GM19025 (cell line): ENCODE measurements at regions not wholly inside any gene's neighbourhood (a gene's known extent, or its start where the extent isn't known, plus 50 kb on each side); places are given as distances from the start of the nearest gene placed in this dataset.
"Not testable (repeated sequence)": the region's sequence is repeated elsewhere in the genome, so short reads cannot be mapped to it uniquely, and the experiment has no call there.

ENCODE experiments used
- ATAC-seq: cut with Tn5 transposase; IDR thresholded peaks from one replicate; pipeline ENCODE4 v1.9.1; 2021; ENCODE audit warnings: mild to moderate bottlenecking, low read depth, moderate library complexity; ENCODE audit not compliant: unreplicated experiment

GRCh38 chr7:86049910-86050309, 593.8 kb upstream of the GRM3 start:
- ATAC-seq, result no peak

DNA sequence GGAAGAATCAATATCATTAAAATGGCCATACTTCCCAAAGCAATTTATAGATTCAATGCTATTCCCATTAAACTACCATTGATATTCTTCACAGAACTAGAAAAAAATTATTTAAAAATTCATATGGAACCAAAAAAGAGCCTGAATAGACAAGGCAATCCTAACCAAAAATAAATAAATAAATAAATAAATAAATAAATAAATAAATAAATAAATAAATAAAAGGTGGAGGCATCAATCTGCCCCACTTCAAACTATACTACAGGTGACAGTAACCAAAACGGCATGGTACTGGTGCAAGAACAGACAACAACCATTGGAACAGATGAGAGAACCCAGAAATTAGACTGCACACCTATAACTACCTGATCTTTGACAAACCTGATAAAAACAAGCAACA, 598.5 kb upstream of the GRM3 start:
- ATAC-seq, result not testable (repeated sequence)

DNA sequence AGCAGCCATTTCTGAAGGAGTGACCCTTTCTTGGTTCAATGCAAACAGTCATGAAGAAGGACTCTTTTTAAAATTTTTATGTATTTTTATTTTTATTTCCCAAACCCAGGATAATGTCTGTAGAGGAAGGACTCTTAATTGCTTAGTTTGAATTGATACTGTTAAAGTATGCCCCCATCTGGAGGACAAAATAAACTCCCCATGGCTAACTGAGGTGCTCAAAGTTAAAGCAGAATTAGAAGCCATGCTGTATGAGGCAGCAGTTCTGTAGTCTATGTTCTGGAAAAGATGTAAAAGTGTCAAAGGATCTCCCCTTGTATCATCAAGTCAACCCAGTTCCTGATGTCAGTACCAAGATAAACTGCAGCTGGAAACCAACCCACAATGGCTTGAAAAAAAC, 617.9 kb upstream of the GRM3 start:
- no peak for ATAC-seq

- no peak for ATAC-seq
Observed at GRCh38 chr7:86013662-86014061, 630.0 kb upstream of the GRM3 start.

DNA sequence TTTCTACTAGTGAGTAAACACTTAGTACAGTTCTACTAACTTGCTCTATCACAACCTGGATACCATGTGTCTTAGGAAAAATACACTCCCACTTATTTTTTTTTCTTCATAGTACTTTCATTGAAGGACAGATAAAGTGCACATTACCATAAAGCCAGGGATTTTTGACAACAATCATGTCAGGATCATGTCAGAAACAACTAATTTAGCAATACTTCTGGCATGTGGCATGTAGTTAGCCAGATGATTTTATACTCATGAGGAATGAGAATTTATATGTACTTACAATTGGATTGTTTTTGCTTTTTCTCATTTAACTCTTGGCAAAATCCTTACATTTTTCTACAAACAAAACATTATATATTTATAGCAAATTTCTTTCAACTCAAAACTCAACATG, 630.7 kb upstream of the GRM3 start:
- no peak for ATAC-seq

GRCh38 chr7:86008898-86009297, 634.8 kb upstream of the GRM3 start:
- ATAC-seq, result no peak

- no peak for ATAC-seq
Observed at GRCh38 chr7:86006909-86007308, 636.8 kb upstream of the GRM3 start.

DNA sequence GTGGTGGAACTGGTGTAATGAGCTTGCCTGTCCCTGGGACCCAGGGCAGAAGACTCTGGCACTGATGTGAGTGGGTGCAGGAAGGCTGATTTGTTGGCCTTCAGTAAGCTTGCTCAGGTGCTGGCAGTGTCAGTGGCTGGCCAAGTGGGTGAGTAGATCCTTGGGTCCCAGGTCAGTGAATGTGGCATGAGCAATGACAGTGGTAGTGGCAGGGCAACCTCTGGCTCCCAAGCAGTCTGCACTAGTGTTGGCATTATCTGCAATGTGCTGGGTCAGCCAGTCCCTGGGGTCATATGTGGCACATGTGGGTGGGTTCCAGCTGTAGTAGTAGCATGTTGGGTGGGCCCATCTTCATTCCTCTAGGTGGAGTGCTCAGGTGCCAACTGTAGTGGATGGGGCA, 640.9 kb upstream of the GRM3 start:
- ATAC-seq, result no peak

GRCh38 chr7:85997515-85997914, 646.2 kb upstream of the GRM3 start:
- ATAC-seq, result no peak

GRCh38 chr7:85995101-85995500, 648.6 kb upstream of the GRM3 start:
- no peak for ATAC-seq

DNA sequence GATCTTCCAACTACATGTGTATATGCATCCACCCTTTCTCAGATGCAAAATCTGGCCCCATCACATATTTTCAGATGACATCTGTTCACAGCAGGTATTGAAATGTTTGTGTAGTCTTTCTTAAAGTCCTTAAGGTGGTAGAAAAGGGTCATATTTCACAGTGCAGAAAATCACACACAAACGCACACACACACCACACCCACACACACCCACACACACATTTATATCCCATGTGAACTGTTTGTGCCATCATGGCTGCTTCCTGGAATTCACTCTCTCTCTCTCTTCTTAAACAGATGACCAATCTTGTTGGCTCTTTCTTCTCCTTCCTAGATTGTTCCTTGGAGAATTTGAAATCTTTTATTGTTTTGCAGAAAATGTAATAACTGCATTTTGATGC, 663.0 kb upstream of the GRM3 start:
- ATAC-seq, result no peak

GRCh38 chr7:85974176-85974575, 669.5 kb upstream of the GRM3 start:
- no peak for ATAC-seq

DNA sequence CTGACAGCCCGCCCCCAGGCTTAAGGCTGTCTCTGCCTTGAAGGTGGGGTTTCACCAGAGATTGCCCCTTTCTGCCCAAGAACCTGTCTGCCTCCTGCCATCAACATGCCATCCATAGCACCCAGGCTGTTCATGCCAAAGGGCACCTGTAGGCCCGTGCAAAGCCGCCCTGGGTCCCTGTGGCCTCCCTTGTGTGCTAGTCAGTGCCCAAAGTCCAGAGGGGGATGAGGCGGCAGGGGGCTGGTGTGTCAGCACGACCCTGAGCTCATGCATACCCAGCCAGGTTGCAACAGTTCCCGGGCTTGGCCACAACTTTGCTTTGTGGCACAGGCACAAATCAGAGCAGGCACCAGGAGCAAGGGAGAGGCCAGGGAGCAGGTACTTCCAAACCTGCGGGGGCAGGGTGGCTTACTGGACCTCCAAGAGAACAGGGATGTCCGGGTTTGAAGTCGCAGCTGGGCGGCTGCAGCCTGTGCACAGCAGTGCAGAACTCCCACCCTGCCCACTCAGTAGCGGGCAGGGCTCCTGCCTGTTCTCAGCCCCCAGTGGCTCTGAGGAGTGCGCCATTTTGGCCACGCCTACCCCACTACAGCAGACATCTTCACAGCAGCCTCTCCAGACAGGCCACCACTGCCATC, 671.1 kb upstream of the GRM3 start:
- ATAC-seq, result no peak

GRCh38 chr7:85954961-85955360, 688.7 kb upstream of the GRM3 start:
- no peak for ATAC-seq

DNA sequence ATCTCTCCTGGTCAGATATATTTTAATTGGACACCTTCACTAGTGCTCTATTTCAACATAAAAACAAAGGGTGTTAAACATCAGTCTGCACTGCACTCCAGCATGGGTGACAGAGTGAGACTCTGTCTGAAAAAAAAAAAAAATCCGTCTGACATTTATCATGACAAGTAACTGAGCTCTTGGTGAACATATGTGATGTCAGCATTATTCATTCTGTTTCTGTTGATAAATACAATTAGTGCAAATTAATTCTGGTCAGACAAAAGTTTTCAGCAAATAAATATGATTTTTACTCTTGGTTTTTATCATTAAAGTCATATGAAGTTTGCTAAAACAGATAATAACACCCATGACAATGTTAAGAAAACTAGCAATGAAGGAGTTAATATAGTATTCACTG, 692.8 kb upstream of the GRM3 start:
- no peak for ATAC-seq

- no peak for ATAC-seq
Observed at GRCh38 chr7:85950418-85950817, 693.3 kb upstream of the GRM3 start.

DNA sequence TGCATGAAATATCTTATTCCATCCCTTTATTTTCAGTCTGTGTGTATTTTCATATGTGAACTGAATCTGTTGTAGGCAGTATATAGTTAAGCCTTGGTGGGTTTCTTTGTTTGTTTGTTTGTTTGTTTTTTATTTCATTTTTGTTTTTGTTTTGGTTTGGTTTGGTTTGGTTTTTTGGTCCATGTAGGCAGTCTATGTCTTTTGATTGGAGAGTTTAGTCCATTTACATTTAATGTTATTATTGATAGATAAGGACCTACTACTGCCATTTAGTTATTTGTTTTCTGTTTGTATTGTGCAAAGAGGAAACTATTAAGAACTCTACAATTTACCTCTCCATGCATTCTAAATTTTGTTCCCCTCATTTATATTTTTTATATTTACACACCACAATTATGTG, 695.9 kb upstream of the GRM3 start:
- ATAC-seq, result no peak

DNA sequence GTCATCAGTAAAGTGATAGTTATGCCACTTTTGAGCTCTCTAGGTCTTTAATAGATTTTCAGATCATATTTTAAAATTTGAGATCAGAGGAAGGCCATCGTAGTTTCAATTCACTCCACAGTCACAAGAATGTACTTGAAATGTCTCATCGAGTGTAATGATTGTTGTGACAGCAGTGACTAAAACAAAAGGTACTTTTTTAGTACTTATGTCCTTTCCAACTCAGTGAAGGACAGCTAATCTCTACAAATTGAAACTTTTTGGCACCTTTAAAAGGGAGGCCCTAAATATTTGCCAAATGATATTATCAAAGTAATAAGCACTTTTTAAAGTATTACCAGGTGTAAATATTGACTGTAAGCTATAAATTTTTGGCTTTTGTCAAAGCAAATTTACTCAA, 702.9 kb upstream of the GRM3 start:
- ATAC-seq, result no peak

GRCh38 chr7:85931919-85932318, 711.8 kb upstream of the GRM3 start:
- ATAC-seq, result no peak

DNA sequence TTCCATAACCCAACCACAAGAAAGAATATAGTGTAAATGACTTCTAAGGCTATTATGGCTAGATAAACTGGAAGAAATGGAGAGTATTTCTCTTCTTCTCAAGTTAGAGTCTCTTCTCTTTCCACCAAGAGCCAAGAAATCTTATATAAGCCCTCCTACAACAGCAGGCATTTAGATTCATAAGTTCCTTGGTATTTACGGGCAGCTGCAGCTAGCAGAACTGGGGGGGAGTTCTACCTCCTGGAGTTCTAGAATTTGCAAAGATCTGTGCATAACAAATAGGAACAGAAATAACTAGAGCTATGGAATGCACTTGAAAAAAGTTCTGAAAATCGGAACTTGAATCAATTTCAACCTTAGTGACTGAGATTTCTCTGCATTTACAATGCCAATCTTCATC, 715.2 kb upstream of the GRM3 start:
- ATAC-seq, result no peak

DNA sequence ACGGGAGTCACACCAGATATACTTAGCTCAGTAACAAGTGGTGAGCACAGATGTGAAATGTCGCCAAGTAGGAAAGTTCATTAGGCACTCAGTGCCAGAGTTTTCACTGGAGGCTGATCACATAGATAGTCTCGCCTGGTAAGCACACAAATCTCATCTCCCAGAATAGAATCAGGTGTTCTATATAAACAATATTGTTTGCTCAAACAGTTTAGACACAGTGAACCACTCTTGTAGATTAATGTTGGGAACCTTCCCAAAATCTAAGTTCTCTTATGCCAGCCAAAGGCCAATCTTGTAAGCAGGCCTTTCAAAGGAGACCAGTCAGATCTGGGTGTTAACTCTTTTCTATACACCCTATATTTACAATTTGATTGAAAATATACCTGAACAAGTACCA, 716.5 kb upstream of the GRM3 start:
- no peak for ATAC-seq

DNA sequence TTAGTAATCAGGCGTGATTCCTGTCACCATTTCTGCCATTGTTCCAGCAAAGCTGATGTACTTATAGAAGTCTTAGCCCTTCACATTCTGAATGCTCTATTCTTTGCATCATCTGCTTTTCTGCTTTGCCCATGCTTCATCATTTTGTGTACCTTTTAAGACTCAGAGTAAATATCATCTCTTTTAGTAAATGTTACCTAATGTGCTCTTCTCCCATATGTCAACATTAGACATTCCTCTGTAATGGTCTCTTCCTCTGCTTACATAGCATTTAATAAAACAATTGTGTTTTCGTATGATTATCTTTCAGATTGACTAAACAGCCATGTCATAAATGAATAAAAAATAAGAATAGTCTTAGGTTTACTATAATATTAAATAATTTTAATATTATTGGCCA, 719.6 kb upstream of the GRM3 start:
- ATAC-seq, result no peak

GRCh38 chr7:85916016-85916415, 727.7 kb upstream of the GRM3 start:
- ATAC-seq, result no peak
